ENCODE measurements at regions not wholly inside any gene's neighbourhood (a gene's known extent, or its start where the extent isn't known, plus 50 kb on each side); places are given as distances from the start of the nearest gene placed in this dataset.

DNA sequence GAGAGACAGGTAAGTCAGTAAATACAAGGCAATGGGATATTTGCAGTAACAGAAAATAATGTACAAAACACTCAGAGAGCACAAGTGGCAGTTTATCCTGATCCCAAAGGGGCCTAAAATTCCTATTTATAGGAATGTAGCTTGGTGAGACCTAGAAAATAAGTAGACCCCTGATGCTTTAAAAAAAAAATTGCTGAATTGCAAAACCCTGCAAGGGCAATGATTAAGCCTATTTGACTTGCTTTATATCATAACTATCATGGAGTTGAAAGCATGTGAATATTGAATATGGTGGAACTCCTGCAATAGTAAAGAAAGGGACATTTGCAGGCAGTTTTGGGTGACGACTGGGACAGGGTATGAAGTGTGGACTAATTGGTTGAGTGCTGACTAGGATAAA lies 101.9 kb upstream of the C1orf21 start:
- Histone ChIP-seq H3K36me3 (no peaks in the 10 kb centered on the region), H3K27ac (peak overlapping the region in 10 of 12 donors; percentile 34 to 77 (median 64)), H3K4me1 (peaks cover 0 to 29% (median 7%) of the 10 kb centered on the region in 12 donors), H3K9me3 (no peaks in the 10 kb centered on the region), H3K4me3 (no peak overlapping the region), H3K27me3 (no peaks in the 10 kb centered on the region)
- ATAC-seq (no peak), DNase-seq (no peak)
- TF ChIP-seq, protein P1, sequence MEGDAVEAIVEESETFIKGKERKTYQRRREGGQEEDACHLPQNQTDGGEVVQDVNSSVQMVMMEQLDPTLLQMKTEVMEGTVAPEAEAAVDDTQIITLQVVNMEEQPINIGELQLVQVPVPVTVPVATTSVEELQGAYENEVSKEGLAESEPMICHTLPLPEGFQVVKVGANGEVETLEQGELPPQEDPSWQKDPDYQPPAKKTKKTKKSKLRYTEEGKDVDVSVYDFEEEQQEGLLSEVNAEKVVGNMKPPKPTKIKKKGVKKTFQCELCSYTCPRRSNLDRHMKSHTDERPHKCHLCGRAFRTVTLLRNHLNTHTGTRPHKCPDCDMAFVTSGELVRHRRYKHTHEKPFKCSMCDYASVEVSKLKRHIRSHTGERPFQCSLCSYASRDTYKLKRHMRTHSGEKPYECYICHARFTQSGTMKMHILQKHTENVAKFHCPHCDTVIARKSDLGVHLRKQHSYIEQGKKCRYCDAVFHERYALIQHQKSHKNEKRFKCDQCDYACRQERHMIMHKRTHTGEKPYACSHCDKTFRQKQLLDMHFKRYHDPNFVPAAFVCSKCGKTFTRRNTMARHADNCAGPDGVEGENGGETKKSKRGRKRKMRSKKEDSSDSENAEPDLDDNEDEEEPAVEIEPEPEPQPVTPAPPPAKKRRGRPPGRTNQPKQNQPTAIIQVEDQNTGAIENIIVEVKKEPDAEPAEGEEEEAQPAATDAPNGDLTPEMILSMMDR (IDR thresholded peaks at IDR 0.05), result no peak
- TF ChIP-seq POLR2A (IDR thresholded peaks at IDR 0.05), result no peak
- intact Hi-C loops (cut with DNase I), result no loop called here
- WGBS, 4 donors, result 91 to 100% (median 93%) methylated on average over 1 of the region's 1 CpG

GRCh38 chr1:184285401-184286087 lies 101.3 kb upstream of the C1orf21 start:
- no peak for TF ChIP-seq POLR2A (IDR thresholded peaks at IDR 0.05)
- TF ChIP-seq, protein P1 (IDR thresholded peaks at IDR 0.05), result no peak
- DNase-seq (no peak), ATAC-seq (no peak)
- intact Hi-C loops (cut with DNase I), result no loop called here
- 59 to 71% (median 69%) methylated on average over 4 of the region's 4 CpGs for WGBS, 4 donors
- Histone ChIP-seq H3K27me3 (no peaks in the 10 kb centered on the region), H3K4me3 (no peak overlapping the region), H3K36me3 (no peaks in the 10 kb centered on the region), H3K4me1 (peaks cover 0 to 29% (median 7%) of the 10 kb centered on the region in 12 donors), H3K27ac (peak overlapping the region in 4 of 12 donors; percentile 64 to 77 (median 75)), H3K9me3 (no peaks in the 10 kb centered on the region)

DNA sequence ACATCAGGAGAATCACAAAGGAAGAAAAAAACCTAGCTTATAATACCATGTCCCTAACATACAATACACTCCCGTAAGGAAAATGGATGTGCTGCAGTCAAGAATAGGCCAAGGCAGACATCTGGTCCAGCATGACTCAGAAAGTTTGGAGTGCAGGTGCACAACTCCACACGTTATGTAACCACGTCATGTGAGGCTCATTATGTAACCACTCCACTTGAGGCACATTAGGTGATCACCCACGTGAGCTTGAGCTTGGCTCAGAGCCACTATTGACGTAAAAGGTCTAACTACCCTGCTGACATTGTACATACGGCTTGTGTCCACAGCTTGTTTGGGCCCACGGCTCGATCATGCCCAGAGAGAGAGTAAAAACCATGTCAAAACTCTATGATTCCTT lies 99.8 kb upstream of the C1orf21 start:
- 76 to 77% (median 76%) methylated on average over 8 of the region's 8 CpGs for WGBS, 4 donors
- DNase-seq (no peak), ATAC-seq (no peak)
- Histone ChIP-seq H3K27me3 (no peaks in the 10 kb centered on the region), H3K4me3 (no peak overlapping the region), H3K9me3 (no peaks in the 10 kb centered on the region), H3K27ac (no peak overlapping the region), H3K4me1 (peaks cover 0 to 29% (median 7%) of the 10 kb centered on the region in 12 donors), H3K36me3 (no peaks in the 10 kb centered on the region)
- no peak for TF ChIP-seq POLR2A (IDR thresholded peaks at IDR 0.05)
- TF ChIP-seq, protein P1 (IDR thresholded peaks at IDR 0.05), result no peak
- intact Hi-C loops (cut with DNase I), result no loop called here

GRCh38 chr1:184289825-184290550 lies 96.8 kb upstream of the C1orf21 start:
- Histone ChIP-seq H3K36me3 (no peaks in the 10 kb centered on the region), H3K4me3 (no peak overlapping the region), H3K27me3 (no peaks in the 10 kb centered on the region), H3K4me1 (peaks cover 0 to 20% (median 0%) of the 10 kb centered on the region in 12 donors), H3K9me3 (no peaks in the 10 kb centered on the region), H3K27ac (no peak overlapping the region)
- 86 to 98% (median 94%) methylated on average over 5 of the region's 5 CpGs for WGBS, 4 donors
- intact Hi-C loops (cut with DNase I), result loop anchor here in 2 of 10 donors (10.0 kb wide), 3 partner anchors 95 to 275 kb away; partner anchors contain the start of gene C1orf21 (in 1 of the 2)
- ATAC-seq (no peak), DNase-seq (no peak)
- TF ChIP-seq, protein P1 (IDR thresholded peaks at IDR 0.05), result no peak
- no peak for TF ChIP-seq POLR2A (IDR thresholded peaks at IDR 0.05)

Data from heart left ventricle (tissue), 16 donors.